Stimulated activated naive B cell treated with anti-CD40 and anti-IgM and Interleukin-4, amounts not matched to agents 10 μg/mL and 1 μg/mL and 100 μg/mL, for 72 hours (primary cell): ENCODE measurements at regions not wholly inside any gene's neighbourhood (a gene's known extent, or its start where the extent isn't known, plus 50 kb on each side); places are given as distances from the start of the nearest gene placed in this dataset.
"Not testable (repeated sequence)": the region's sequence is repeated elsewhere in the genome, so short reads cannot be mapped to it uniquely, and the experiment has no call there.

Experiments used
- ATAC-seq, 2 donors: fragments of 150-1000 bp; cut with Tn5 transposase; replicated peaks; 2 replicates each; pipeline ENCODE4 v1.10.0; 2021; ENCODE audit warnings: moderate library complexity in 1 of 2
- DNase-seq: peaks from one replicate; pipeline ENCODE4 v3.0.0; 2021
- H3K27ac Mint-ChIP-seq: one replicate; pipeline ENCODE4 v1.8.0; 2022; ENCODE audit warnings: mild to moderate bottlenecking, mixed read lengths
- H3K27me3 Mint-ChIP-seq, 2 donors: one replicate each; pipeline ENCODE4 v1.8.0; 2022; ENCODE audit warnings: mixed read lengths in 2 of 2
- H3K36me3 Mint-ChIP-seq, 2 donors: one replicate each; pipeline ENCODE4 v1.8.0; 2022; ENCODE audit warnings: mixed read lengths in 2 of 2, mild to moderate bottlenecking in 1 of 2
- H3K4me1 Mint-ChIP-seq, 2 donors: one replicate each; pipeline ENCODE4 v1.8.0; 2022; ENCODE audit warnings: mixed read lengths in 2 of 2, mild to moderate bottlenecking in 1 of 2
- H3K4me3 Mint-ChIP-seq, 2 donors: one replicate each; pipeline ENCODE4 v1.8.0; 2022; ENCODE audit warnings: mild to moderate bottlenecking in 2 of 2, mixed read lengths in 2 of 2, moderate library complexity in 1 of 2
- H3K9me3 Mint-ChIP-seq, 2 donors: one replicate each; pipeline ENCODE4 v1.8.0; 2022; ENCODE audit warnings: mixed read lengths in 2 of 2, mild to moderate bottlenecking in 1 of 2

DNA sequence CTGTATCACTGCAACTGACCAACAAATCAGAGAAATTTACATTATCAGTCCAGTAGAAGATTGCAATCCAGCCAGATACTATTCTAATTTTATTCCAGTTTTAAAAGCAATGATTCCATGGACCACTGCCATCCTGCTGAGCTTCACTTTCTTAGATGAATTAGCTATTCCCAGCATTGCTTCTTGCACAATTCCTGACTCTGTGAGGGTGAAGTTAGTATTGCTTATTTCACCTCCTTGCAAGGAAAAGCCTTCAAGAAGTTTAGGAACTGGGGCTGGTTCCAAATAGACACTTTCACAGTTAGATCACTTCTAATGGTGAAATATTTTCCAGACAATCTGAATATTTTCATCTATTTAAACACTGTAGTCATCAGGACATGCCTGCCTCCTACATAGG, 338.6 kb upstream of the TNC start:
- H3K4me3 Mint-ChIP-seq = no peak overlapping the region
- peaks cover 4 to 8% of the 10 kb centered on the region in 2 donors for H3K27me3 Mint-ChIP-seq
- H3K27ac Mint-ChIP-seq = no peak overlapping the region
- ATAC-seq = no peak
- no peak for DNase-seq
- no peaks in the 10 kb centered on the region for H3K36me3 Mint-ChIP-seq
- H3K9me3 Mint-ChIP-seq = peaks cover 0 to 4% of the 10 kb centered on the region in 2 donors
- no peaks in the 10 kb centered on the region for H3K4me1 Mint-ChIP-seq

DNA sequence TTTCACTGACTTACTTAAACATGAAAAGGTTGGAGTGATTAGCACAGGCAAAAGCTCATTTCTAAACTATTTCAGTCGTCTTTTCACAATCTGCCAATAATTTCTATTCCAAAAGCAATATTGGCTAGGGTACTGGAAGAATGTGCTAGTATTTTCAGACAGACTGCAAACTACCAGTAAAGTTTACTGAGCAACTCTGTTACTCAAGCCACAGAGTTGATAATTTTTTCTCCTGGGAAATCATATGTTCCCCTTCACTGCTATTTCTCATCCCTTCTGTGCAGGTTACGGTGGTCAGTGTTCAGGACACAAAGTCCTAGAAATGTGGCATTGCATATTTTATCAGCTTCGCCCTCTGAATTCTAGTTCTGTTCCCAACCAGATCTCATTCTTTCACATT, 343.3 kb upstream of the TNC start:
- no peaks in the 10 kb centered on the region for H3K4me1 Mint-ChIP-seq
- DNase-seq = no peak
- no peak overlapping the region for H3K4me3 Mint-ChIP-seq
- H3K36me3 Mint-ChIP-seq = no peaks in the 10 kb centered on the region
- ATAC-seq = no peak
- H3K27ac Mint-ChIP-seq = no peak overlapping the region
- peaks cover 4 to 8% of the 10 kb centered on the region in 2 donors for H3K27me3 Mint-ChIP-seq
- peaks cover 0 to 4% of the 10 kb centered on the region in 2 donors for H3K9me3 Mint-ChIP-seq

DNA sequence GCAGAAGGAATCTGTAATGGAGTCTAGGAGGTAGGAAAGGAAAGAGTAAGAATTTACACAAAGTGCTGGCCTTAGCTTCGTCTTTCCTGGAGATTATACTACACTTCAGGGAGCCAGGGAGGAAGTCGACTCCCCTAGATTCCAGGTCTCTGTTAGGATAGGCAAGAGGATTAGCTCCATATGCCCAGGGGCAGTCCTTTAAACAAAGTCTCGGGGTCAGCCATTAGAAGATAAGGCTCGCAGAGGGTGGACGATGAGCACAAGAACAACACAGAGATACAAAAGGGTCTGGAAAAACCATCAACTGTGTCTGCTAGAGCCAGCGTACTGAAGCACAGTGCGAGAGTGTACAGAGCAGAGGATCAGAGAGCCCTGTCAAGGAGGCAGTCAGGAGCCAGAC, 344.7 kb upstream of the TNC start:
- H3K9me3 Mint-ChIP-seq = peaks cover 0 to 4% of the 10 kb centered on the region in 2 donors
- H3K27me3 Mint-ChIP-seq = peaks cover 4% of the 10 kb centered on the region in 2 donors
- no peaks in the 10 kb centered on the region for H3K36me3 Mint-ChIP-seq
- ATAC-seq = no peak
- DNase-seq = no peak
- no peak overlapping the region for H3K4me3 Mint-ChIP-seq
- no peaks in the 10 kb centered on the region for H3K4me1 Mint-ChIP-seq
- no peak overlapping the region for H3K27ac Mint-ChIP-seq

DNA sequence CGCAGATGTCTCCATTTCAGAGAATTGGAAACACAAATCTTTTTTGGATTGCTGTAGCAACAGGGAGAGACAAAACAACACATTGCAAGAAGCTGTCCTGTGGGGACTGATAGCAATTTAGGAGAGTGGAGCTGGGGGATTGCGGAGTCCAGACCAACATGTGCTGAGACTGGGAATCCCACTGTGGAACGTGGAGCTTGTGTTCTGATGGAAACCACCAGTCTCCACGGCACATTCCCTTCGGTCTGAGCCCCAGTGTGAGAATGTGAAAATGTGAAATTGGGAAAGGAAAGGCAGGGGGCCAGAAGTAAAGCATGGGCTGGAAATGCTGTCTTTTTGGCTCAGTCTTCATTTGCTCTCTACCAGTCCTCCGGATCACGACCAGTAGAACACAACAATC, 348.8 kb upstream of the TNC start:
- Mint-ChIP-seq H3K27ac (no peak overlapping the region), H3K4me3 (no peak overlapping the region), H3K36me3 (no peaks in the 10 kb centered on the region), H3K9me3 (peaks cover 0 to 3% of the 10 kb centered on the region in 2 donors), H3K4me1 (no peaks in the 10 kb centered on the region), H3K27me3 (peaks cover 0 to 4% of the 10 kb centered on the region in 2 donors)
- no peak for ATAC-seq
- no peak for DNase-seq

DNA sequence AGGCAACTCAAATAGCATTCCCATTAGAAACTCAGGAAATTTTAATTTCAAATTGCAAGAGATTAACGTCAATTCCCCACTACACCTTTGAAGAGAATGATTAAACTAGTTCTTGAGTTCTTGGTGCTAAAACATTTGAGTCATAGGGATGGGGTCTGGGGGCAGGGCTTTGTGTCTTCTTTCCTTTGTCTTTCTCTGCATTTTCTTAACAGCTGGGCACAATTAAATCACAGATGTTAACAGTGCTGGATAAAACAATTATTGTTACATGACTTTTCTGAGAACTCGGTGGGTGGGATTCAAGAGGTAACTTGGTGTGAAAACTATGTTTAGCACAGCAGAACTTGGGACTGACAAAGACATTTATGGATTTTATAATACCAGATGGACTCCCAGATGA, 351.9 kb upstream of the TNC start:
- H3K27ac Mint-ChIP-seq = no peak overlapping the region
- DNase-seq (no peak), ATAC-seq (no peak)
- H3K27me3 Mint-ChIP-seq = peaks cover 0 to 14% of the 10 kb centered on the region in 2 donors
- H3K4me1 Mint-ChIP-seq = no peaks in the 10 kb centered on the region
- no peak overlapping the region for H3K4me3 Mint-ChIP-seq
- H3K36me3 Mint-ChIP-seq = no peaks in the 10 kb centered on the region
- peaks cover 0 to 3% of the 10 kb centered on the region in 2 donors for H3K9me3 Mint-ChIP-seq

DNA sequence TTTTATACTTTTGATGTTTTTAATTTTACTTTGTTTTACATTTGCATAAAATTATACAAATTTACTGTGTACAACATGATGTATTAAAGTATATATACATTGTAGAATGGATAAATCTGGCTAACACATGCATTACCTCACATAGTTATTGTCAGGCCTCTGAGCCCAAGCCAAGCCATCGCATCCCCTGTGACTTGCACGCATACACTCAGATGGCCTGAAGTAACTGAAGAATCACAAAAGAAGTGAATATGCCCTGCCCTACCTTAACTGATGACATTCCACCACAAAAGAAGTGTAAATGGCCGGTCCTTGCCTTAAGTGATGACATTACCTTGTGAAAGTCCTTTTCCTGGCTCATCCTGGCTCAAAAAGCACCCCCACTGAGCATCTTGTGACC, 355.1 kb upstream of the TNC start:
- ATAC-seq, H3K9me3 Mint-ChIP-seq, H3K36me3 Mint-ChIP-seq, H3K4me1 Mint-ChIP-seq, DNase-seq, H3K27ac Mint-ChIP-seq, H3K4me3 Mint-ChIP-seq: not testable (repeated sequence)
- peaks cover 0 to 14% of the 10 kb centered on the region in 2 donors for H3K27me3 Mint-ChIP-seq

DNA sequence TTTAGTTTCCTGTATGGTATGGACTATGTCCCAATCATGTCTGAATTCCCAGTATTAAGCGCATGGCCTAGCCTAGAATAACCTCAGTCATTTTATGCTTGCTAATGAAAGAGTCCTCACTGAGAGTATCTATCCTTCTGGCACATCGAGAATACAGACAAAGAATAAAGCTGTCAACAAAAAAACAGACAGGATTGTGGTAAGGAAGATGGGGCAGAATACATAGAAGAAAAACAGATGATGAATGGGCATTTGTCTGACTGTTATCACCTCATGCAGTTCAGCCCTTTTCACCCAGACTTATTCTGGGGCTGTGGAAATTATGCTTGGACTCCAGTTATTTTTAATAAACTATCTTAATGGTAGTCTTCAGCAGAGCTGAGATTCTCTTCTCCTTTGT, 363.8 kb upstream of the TNC start:
- Mint-ChIP-seq H3K9me3 (no peaks in the 10 kb centered on the region), H3K27me3 (no peaks in the 10 kb centered on the region), H3K4me3 (no peak overlapping the region), H3K36me3 (no peaks in the 10 kb centered on the region), H3K4me1 (no peaks in the 10 kb centered on the region), H3K27ac (no peak overlapping the region)
- DNase-seq (no peak), ATAC-seq (no peak)

DNA sequence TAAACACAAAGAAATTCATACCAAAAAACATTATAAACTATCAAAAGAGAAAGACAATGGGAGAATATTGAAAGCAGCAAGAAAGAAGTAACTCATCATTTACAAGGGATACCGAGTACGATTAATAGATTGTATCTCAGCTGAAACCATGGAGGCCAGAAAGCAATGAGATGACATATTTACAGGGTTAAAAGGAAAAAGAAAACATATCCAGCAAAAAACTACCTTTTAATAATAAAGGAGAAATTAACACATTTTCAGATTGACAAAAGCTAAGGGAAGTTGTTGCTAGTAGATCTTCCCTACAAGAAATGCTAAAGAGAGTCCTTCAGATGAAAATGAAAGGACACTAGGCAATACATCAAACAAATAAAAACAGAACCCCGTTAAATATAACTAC, 364.8 kb upstream of the TNC start:
- ATAC-seq (no peak), DNase-seq (no peak)
- no peaks in the 10 kb centered on the region for H3K36me3 Mint-ChIP-seq
- H3K27ac Mint-ChIP-seq = no peak overlapping the region
- no peaks in the 10 kb centered on the region for H3K9me3 Mint-ChIP-seq
- no peaks in the 10 kb centered on the region for H3K27me3 Mint-ChIP-seq
- H3K4me1 Mint-ChIP-seq = no peaks in the 10 kb centered on the region
- H3K4me3 Mint-ChIP-seq = no peak overlapping the region

DNA sequence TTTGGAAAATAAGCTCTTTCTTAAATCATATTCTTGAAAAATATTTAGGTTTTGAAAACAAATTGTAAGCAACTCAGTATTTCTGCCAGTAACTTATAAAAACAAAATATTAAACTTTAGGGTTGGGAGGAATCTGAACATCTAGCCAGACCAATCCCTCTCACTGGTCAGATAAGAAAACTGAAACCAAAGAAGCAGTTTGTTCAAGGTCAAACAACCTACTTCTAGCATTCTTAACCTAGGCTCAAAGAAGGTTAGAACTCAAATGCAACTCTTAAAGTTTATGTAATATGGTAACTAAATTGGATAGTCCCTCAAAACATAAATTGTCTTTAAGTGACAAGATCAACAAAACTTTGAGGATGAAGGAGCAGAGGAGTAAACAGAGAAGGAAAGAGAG, 374.9 kb upstream of the TNC start:
- Mint-ChIP-seq H3K36me3 (no peaks in the 10 kb centered on the region), H3K27me3 (peaks cover 6 to 8% of the 10 kb centered on the region in 2 donors), H3K4me3 (no peak overlapping the region), H3K4me1 (no peaks in the 10 kb centered on the region), H3K27ac (no peak overlapping the region), H3K9me3 (no peaks in the 10 kb centered on the region)
- ATAC-seq (no peak), DNase-seq (no peak)

DNA sequence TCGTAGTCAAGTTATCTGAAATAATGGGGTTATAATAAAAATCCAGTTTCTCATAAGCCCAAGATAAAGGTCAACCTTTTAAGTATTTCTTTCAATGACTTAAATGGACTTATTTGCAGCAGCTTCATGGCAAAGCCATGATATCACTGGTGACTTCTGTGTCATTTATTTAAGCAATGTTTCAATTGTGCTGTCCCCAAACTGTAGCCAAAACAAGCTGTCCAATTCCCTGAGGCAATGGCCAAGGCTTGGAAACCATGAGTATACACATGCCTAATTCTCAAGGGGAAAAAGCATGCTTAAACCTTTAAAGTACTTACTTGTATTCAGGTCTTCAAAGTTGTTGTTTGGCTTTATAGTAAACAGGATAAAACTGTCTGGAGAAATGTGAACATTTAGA, 376.4 kb upstream of the TNC start:
- ATAC-seq (no peak), DNase-seq (no peak)
- H3K27ac Mint-ChIP-seq = no peak overlapping the region
- no peaks in the 10 kb centered on the region for H3K4me1 Mint-ChIP-seq
- no peak overlapping the region for H3K4me3 Mint-ChIP-seq
- H3K9me3 Mint-ChIP-seq = no peaks in the 10 kb centered on the region
- H3K27me3 Mint-ChIP-seq = peaks cover 6 to 8% of the 10 kb centered on the region in 2 donors
- H3K36me3 Mint-ChIP-seq = no peaks in the 10 kb centered on the region

DNA sequence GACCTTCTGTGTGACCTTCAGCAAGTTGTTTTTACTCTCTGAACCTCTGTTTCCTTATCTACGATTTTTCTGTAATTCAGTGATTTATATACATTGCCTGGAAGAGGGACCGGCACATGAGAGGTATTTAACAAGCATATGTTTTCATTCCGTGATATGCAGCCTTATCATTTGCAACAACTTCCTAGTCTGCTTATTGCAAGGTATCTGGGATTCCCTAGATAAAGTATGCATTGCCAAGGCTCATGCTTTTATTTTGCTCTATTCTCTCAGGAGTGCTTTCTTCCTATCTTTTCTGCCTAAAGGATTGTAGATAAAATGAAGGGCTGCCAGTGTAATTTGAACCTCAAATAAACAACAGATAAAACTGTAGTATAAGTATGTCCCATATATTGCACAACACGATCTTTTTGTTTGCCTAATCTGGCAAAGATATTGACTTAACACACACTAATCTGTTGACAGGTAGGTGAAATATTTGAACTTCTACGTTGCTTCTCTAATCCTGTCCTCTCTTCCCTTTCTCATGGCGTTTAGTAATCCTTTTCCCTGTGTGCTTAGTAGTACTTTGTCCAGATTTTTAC, 377.2 kb upstream of the TNC start:
- H3K4me3 Mint-ChIP-seq = no peak overlapping the region
- no peak for ATAC-seq

DNA sequence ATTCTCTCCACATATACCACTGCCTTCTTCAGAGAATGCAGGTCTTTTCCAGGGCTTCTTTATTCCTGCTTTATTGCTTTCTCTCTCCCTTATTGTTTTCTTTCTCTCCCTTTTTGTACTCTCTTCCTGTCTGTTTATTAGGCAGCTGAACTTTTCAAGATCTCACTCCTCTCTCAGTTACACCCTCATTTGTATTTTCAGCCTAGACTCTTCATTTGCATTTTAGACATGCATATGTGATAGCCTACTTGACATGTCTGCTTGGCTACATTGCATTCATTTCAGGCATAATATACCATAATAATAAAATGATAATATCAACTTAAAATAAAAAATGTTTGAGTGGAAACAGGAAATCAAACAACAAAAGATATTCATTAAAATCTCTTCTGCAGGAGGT, 377.9 kb upstream of the TNC start:
- Mint-ChIP-seq H3K4me1 (no peaks in the 10 kb centered on the region), H3K36me3 (no peaks in the 10 kb centered on the region), H3K4me3 (no peak overlapping the region), H3K27me3 (peaks cover 8 to 12% of the 10 kb centered on the region in 2 donors), H3K9me3 (no peaks in the 10 kb centered on the region), H3K27ac (no peak overlapping the region)
- no peak for ATAC-seq
- no peak for DNase-seq

More for the DNA sequence above, 377.2 kb upstream of the TNC start:
- no peaks in the 10 kb centered on the region for H3K4me1 Mint-ChIP-seq
- H3K9me3 Mint-ChIP-seq = no peaks in the 10 kb centered on the region
- no peaks in the 10 kb centered on the region for H3K36me3 Mint-ChIP-seq
- H3K27me3 Mint-ChIP-seq = peaks cover 6 to 8% of the 10 kb centered on the region in 2 donors
- DNase-seq = no peak
- H3K27ac Mint-ChIP-seq = no peak overlapping the region

DNA sequence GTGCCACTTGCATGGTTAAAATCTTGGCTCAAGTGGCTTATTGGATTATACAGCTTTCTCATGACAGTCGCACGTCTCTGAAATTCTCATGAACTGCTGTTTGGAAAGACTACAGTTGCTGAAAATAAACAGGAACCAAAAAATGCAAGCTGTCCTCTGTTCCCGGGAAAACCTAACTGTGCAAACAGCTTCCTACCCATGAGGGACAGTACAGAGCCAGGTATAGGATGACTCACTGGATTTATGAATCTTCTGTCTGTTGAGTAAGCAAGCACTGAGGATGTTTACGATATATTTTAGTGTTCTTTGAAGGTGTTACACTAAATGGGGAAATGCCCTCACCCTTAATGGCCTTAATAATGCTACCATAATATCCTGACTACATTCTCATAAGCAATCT, 380.3 kb upstream of the TNC start:
- DNase-seq (no peak), ATAC-seq (no peak)
- no peaks in the 10 kb centered on the region for H3K4me1 Mint-ChIP-seq
- no peaks in the 10 kb centered on the region for H3K36me3 Mint-ChIP-seq
- H3K9me3 Mint-ChIP-seq = no peaks in the 10 kb centered on the region
- peaks cover 0 to 6% of the 10 kb centered on the region in 2 donors for H3K27me3 Mint-ChIP-seq
- H3K4me3 Mint-ChIP-seq = no peak overlapping the region
- no peak overlapping the region for H3K27ac Mint-ChIP-seq

DNA sequence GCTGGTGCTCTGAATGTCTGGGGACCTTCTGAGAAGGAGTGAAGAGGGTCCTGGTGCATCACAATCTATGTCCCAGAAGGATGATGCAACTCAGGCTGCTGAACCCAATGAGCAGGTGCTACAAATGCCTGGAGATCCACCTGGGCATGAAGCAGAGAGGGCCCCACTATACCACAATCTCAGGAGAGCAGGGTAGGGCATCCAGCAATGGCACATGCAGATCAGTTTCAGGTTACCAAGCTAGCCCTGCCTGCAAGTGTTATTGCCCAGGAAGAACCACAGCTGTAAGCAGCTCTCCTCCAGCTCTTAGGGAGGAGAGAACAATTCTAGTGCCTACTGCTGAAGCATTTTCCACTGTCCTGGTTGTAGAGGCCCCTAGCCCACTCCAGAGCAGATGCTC, 389.2 kb upstream of the TNC start:
- peaks cover 3 to 4% of the 10 kb centered on the region in 2 donors for H3K9me3 Mint-ChIP-seq
- H3K4me1 Mint-ChIP-seq = no peaks in the 10 kb centered on the region
- no peak overlapping the region for H3K27ac Mint-ChIP-seq
- peaks cover 0 to 2% of the 10 kb centered on the region in 2 donors for H3K36me3 Mint-ChIP-seq
- ATAC-seq (no peak), DNase-seq (no peak)
- no peak overlapping the region for H3K4me3 Mint-ChIP-seq
- H3K27me3 Mint-ChIP-seq = peaks cover 0 to 5% of the 10 kb centered on the region in 2 donors

DNA sequence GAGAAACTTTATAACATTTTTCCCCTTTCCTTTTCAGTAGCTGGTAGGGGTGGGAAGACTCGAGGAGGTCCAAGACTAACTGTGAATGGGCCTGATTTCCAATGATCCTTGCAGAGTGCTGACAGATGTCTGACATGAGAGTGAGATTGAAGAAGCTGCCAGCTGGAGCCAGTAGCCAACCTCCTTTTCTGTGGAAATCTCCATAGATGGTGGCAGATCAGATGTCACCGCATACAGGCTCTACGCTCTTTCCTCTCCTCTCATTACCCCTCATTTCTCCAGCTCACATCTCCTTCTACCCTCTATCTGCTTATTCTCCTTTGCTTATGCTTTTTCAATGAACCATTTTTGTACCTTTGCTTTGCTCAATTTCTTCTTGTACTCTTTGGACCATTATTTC, 395.2 kb upstream of the TNC start:
- H3K27me3 Mint-ChIP-seq = no peaks in the 10 kb centered on the region
- no peak overlapping the region for H3K4me3 Mint-ChIP-seq
- ATAC-seq = no peak
- no peaks in the 10 kb centered on the region for H3K36me3 Mint-ChIP-seq
- DNase-seq = no peak
- H3K9me3 Mint-ChIP-seq = no peaks in the 10 kb centered on the region
- no peak overlapping the region for H3K27ac Mint-ChIP-seq
- H3K4me1 Mint-ChIP-seq = no peaks in the 10 kb centered on the region

DNA sequence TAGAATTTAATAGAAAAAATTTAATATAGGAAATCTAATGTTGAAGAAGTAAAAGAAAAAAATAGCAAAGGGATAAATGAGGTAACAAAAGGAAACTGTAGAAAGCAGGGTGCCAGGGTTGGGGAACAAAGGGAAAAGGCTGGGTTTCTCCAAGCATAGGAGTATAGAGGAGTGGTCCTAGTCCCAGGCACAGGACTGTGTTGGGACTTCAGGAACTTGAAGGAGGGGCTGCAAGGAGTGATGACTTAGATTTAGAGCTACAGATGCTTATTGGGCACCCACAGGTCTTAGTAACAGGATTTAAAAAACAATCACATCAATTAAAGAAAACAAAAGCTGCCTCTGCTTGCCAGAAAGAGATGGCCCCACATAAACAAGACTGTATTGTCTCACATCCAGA, 396.5 kb upstream of the TNC start:
- ATAC-seq = no peak
- no peak for DNase-seq

More for the DNA sequence above, 396.5 kb upstream of the TNC start:
- Mint-ChIP-seq H3K4me3 (no peak overlapping the region), H3K36me3 (no peaks in the 10 kb centered on the region), H3K27ac (no peak overlapping the region), H3K9me3 (no peaks in the 10 kb centered on the region), H3K4me1 (no peaks in the 10 kb centered on the region), H3K27me3 (no peaks in the 10 kb centered on the region)
